ENCODE measurements at regions not wholly inside any gene's neighbourhood (a gene's known extent, or its start where the extent isn't known, plus 50 kb on each side); places are given as distances from the start of the nearest gene placed in this dataset.

GRCh38 chr7:124397134-124397533 lies 364.3 kb upstream of the TMEM229A start:
- Mint-ChIP-seq H3K27ac (no peak overlapping the region), H3K36me3 (no peaks in the 10 kb centered on the region), H3K4me1 (ENCODE audit: unreplicated experiment) (no peaks in the 10 kb centered on the region), H3K4me3 (no peak overlapping the region), H3K9me3 (no peaks in the 10 kb centered on the region), H3K27me3 (no peaks in the 10 kb centered on the region)
- TF ChIP-seq CTCF (conservative IDR thresholded peaks at IDR 0.05) = no peak
- no peak for DNase-seq (ENCODE audit: extremely low spot score, unreplicated experiment)

- Mint-ChIP-seq H3K36me3 (no peaks in the 10 kb centered on the region), H3K9me3 (no peaks in the 10 kb centered on the region), H3K4me3 (no peak overlapping the region), H3K27ac (no peak overlapping the region), H3K27me3 (no peaks in the 10 kb centered on the region), H3K4me1 (ENCODE audit: unreplicated experiment) (no peaks in the 10 kb centered on the region)
- no peak for TF ChIP-seq CTCF (conservative IDR thresholded peaks at IDR 0.05)
- no peak for DNase-seq (ENCODE audit: extremely low spot score, unreplicated experiment)
These were observed 357.4 kb upstream of the TMEM229A start for GRCh38 chr7:124390301-124390700.

GRCh38 chr7:124388751-124389150 lies 355.9 kb upstream of the TMEM229A start:
- H3K9me3 Mint-ChIP-seq = no peaks in the 10 kb centered on the region
- no peaks in the 10 kb centered on the region for H3K27me3 Mint-ChIP-seq
- no peaks in the 10 kb centered on the region for H3K36me3 Mint-ChIP-seq
- H3K4me3 Mint-ChIP-seq = no peak overlapping the region
- no peak for TF ChIP-seq CTCF (conservative IDR thresholded peaks at IDR 0.05)
- H3K27ac Mint-ChIP-seq = no peak overlapping the region
- H3K4me1 Mint-ChIP-seq (ENCODE audit: unreplicated experiment) = no peaks in the 10 kb centered on the region
- no peak for DNase-seq (ENCODE audit: extremely low spot score, unreplicated experiment)

- H3K27me3 Mint-ChIP-seq = no peaks in the 10 kb centered on the region
- H3K27ac Mint-ChIP-seq = no peak overlapping the region
- no peaks in the 10 kb centered on the region for H3K9me3 Mint-ChIP-seq
- H3K36me3 Mint-ChIP-seq = no peaks in the 10 kb centered on the region
- no peaks in the 10 kb centered on the region for H3K4me1 Mint-ChIP-seq (ENCODE audit: unreplicated experiment)
- no peak for DNase-seq (ENCODE audit: extremely low spot score, unreplicated experiment)
- no peak for TF ChIP-seq CTCF (conservative IDR thresholded peaks at IDR 0.05)
- H3K4me3 Mint-ChIP-seq = no peak overlapping the region
These were observed 354.2 kb upstream of the TMEM229A start for GRCh38 chr7:124387056-124387455.

- Mint-ChIP-seq H3K9me3 (no peaks in the 10 kb centered on the region), H3K27ac (no peak overlapping the region), H3K36me3 (no peaks in the 10 kb centered on the region), H3K4me3 (no peak overlapping the region), H3K4me1 (ENCODE audit: unreplicated experiment) (no peaks in the 10 kb centered on the region), H3K27me3 (no peaks in the 10 kb centered on the region)
- no peak for TF ChIP-seq CTCF (conservative IDR thresholded peaks at IDR 0.05)
- DNase-seq (ENCODE audit: extremely low spot score, unreplicated experiment) = no peak
These were observed 346.4 kb upstream of the TMEM229A start for GRCh38 chr7:124379296-124379695.

GRCh38 chr7:124376111-124376510 lies 343.2 kb upstream of the TMEM229A start:
- Mint-ChIP-seq H3K4me3 (no peak overlapping the region), H3K4me1 (ENCODE audit: unreplicated experiment) (no peaks in the 10 kb centered on the region), H3K36me3 (no peaks in the 10 kb centered on the region), H3K27me3 (no peaks in the 10 kb centered on the region), H3K27ac (no peak overlapping the region), H3K9me3 (no peaks in the 10 kb centered on the region)
- TF ChIP-seq CTCF (conservative IDR thresholded peaks at IDR 0.05) = no peak
- no peak for DNase-seq (ENCODE audit: extremely low spot score, unreplicated experiment)
